ENCODE measurements at regions not wholly inside any gene's neighbourhood (a gene's known extent, or its start where the extent isn't known, plus 50 kb on each side); places are given as distances from the start of the nearest gene placed in this dataset.

- no peaks in the 10 kb centered on the region for H3K4me1 ChIP-seq (ENCODE audit: insufficient read depth, low read length)
- Mint-ChIP-seq H3K9me3 (peaks cover 11 to 12% of the 10 kb centered on the region in 2 experiments), H3K4me3 (no peak overlapping the region), H3K27me3 (ENCODE audit: low read depth) (peaks cover 13% of the 10 kb centered on the region), H3K36me3 (ENCODE audit: insufficient read depth in 1 of 3, low read depth in 3 of 3) (peaks cover 7 to 11% (median 8%) of the 10 kb centered on the region in 3 experiments), H3K27ac (no peak overlapping the region), H3K4me1 (peaks cover 0 to 2% of the 10 kb centered on the region in 2 experiments; a peak in 1 of 4 replicates)
- no peak overlapping the region for H4K5ac ChIP-seq (ENCODE audit: insufficient read length, low read depth, low read length)
- no peak overlapping the region for H4K91ac ChIP-seq (ENCODE audit: insufficient read length, low read depth, low read length)
- no peak overlapping the region for H3K56ac ChIP-seq (ENCODE audit: insufficient read length, low read depth, low read length)
- no peaks in the 10 kb centered on the region for H3K9me3 ChIP-seq (ENCODE audit: control insufficient read depth, low read depth, low read length)
- no peak overlapping the region for H3K23ac ChIP-seq (ENCODE audit: insufficient read length, low read depth, low read length)
- H3T11ph ChIP-seq (ENCODE audit: low read length) = no peak overlapping the region
- H4K20me1 ChIP-seq (ENCODE audit: control insufficient read depth, insufficient read depth, insufficient read length) = no peaks in the 10 kb centered on the region
- no peak overlapping the region for H3K4ac ChIP-seq (ENCODE audit: low read depth, low read length)
- H2BK15ac ChIP-seq (ENCODE audit: low read depth, low read length) = no peak overlapping the region
- no peak overlapping the region for H4K8ac ChIP-seq (replicated peaks; ENCODE audit: insufficient read length, low read depth, low read length)
- no peaks in the 10 kb centered on the region for H3K23me2 ChIP-seq (ENCODE audit: insufficient read length, low read depth, low read length, poor library complexity, severe bottlenecking)
- no peak overlapping the region for H2AFZ ChIP-seq (ENCODE audit: low read length)
- no peak overlapping the region for H2AK5ac ChIP-seq (ENCODE audit: insufficient read length, low read length)
- H3K18ac ChIP-seq (ENCODE audit: insufficient read length, low read depth, low read length) = no peak overlapping the region
- H3K27me3 ChIP-seq (ENCODE audit: insufficient read depth, low read length) = no peaks in the 10 kb centered on the region
- no peak overlapping the region for H3K27ac ChIP-seq (ENCODE audit: insufficient read length, low read depth, low read length)
- no peak overlapping the region for H2BK12ac ChIP-seq (ENCODE audit: insufficient read length, low read depth, low read length)
- H3K14ac ChIP-seq (ENCODE audit: insufficient read depth, low read length) = no peak overlapping the region
- peak; percentile 15 for DNase-seq
- no peak overlapping the region for H3K9ac ChIP-seq (ENCODE audit: extremely low read depth, insufficient read length, low read length)
- no peak for TF ChIP-seq CTCF (conservative IDR thresholded peaks at IDR 0.05)
- no peak overlapping the region for H2BK5ac ChIP-seq (ENCODE audit: insufficient read length, low read length)
- H3K4me2 ChIP-seq (ENCODE audit: insufficient read depth, insufficient read length, low read length) = no peak overlapping the region
- no peak overlapping the region for H2BK120ac ChIP-seq (ENCODE audit: low read depth, low read length, poor library complexity, severe bottlenecking)
- no CpG with 5 or more reads among the region's 8 CpGs for WGBS (ENCODE audit: extremely low coverage, insufficient read length, low lambda C conversion rate)
- no peaks in the 10 kb centered on the region for H3K79me1 ChIP-seq (ENCODE audit: insufficient read depth, low read depth, low read length, poor library complexity, severe bottlenecking)
- no peaks in the 10 kb centered on the region for H3K79me2 ChIP-seq (ENCODE audit: insufficient read depth, low read length)
- no peak overlapping the region for H2BK20ac ChIP-seq (ENCODE audit: low read depth, low read length, poor library complexity, severe bottlenecking)
These were observed 197.3 kb upstream of the PPP2R2D start for GRCh38 chr10:131703541-131703940.
